ENCODE measurements at regions not wholly inside any gene's neighbourhood (a gene's known extent, or its start where the extent isn't known, plus 50 kb on each side); places are given as distances from the start of the nearest gene placed in this dataset.

GRCh38 chr3:55218577-55218976 lies 268.5 kb downstream of the WNT5A start:
- DNase-seq = no peak

GRCh38 chr3:55207744-55208143 lies 279.4 kb downstream of the WNT5A start:
- DNase-seq = no peak

- no peak for DNase-seq
Observed at GRCh38 chr3:55205990-55206389, 278.1 kb upstream of the LRTM1 start.

- DNase-seq = no peak
Observed at GRCh38 chr3:55204417-55204816, 276.6 kb upstream of the LRTM1 start.

- DNase-seq = no peak
Observed at GRCh38 chr3:55203546-55203945, 275.7 kb upstream of the LRTM1 start.

- no peak for DNase-seq
Observed at GRCh38 chr3:55203006-55203405, 275.1 kb upstream of the LRTM1 start.

- no peak for DNase-seq
Observed at GRCh38 chr3:55202326-55202725, 274.5 kb upstream of the LRTM1 start.

- DNase-seq = no peak
Observed at GRCh38 chr3:55201779-55202178, 273.9 kb upstream of the LRTM1 start.

- DNase-seq = no peak
Observed at GRCh38 chr3:55200906-55201305, 273.0 kb upstream of the LRTM1 start.

- no peak for DNase-seq
Observed at GRCh38 chr3:55198554-55198953, 270.7 kb upstream of the LRTM1 start.

GRCh38 chr3:55197021-55197420 lies 269.2 kb upstream of the LRTM1 start:
- no peak for DNase-seq

GRCh38 chr3:55196495-55196894 lies 268.6 kb upstream of the LRTM1 start:
- DNase-seq = no peak

- DNase-seq = no peak
Observed at GRCh38 chr3:55194376-55194775, 266.5 kb upstream of the LRTM1 start.

- DNase-seq = no peak
Observed at GRCh38 chr3:55191911-55192775, 264.3 kb upstream of the LRTM1 start.

GRCh38 chr3:55190331-55190730 lies 262.5 kb upstream of the LRTM1 start:
- DNase-seq = no peak

GRCh38 chr3:55189359-55189801 lies 261.5 kb upstream of the LRTM1 start:
- DNase-seq = peak; percentile 1

GRCh38 chr3:55185380-55185779 lies 257.5 kb upstream of the LRTM1 start:
- no peak for DNase-seq

- DNase-seq = no peak
Observed at GRCh38 chr3:55183201-55183600, 255.3 kb upstream of the LRTM1 start.

GRCh38 chr3:55180936-55181535 lies 253.2 kb upstream of the LRTM1 start:
- DNase-seq = peak; percentile 40

- no peak for DNase-seq
Observed at GRCh38 chr3:55180161-55180560, 252.3 kb upstream of the LRTM1 start.

GRCh38 chr3:55178336-55178735 lies 250.5 kb upstream of the LRTM1 start:
- no peak for DNase-seq

- DNase-seq = no peak
Observed at GRCh38 chr3:55177749-55178148, 249.9 kb upstream of the LRTM1 start.

GRCh38 chr3:55175423-55175822 lies 247.6 kb upstream of the LRTM1 start:
- no peak for DNase-seq

- DNase-seq = no peak
Observed at GRCh38 chr3:55174747-55175146, 246.9 kb upstream of the LRTM1 start.

All from dermis blood vessel endothelial cell (primary cell).